Brain microvascular endothelial cell (primary cell): ENCODE measurements at regions not wholly inside any gene's neighbourhood (a gene's known extent, or its start where the extent isn't known, plus 50 kb on each side); places are given as distances from the start of the nearest gene placed in this dataset.

Experiments
- DNase-seq: peaks from one replicate; pipeline ENCODE4 v3.0.0-alpha.2; 2020
- H3K27ac ChIP-seq: fragments of 250-450 bp; sonication (Bioruptor Pico); 2 replicates; pipeline ENCODE4 v1.5.1; 2020; ENCODE audit warnings: mild to moderate bottlenecking, moderate library complexity
- H3K27me3 ChIP-seq: fragments of 250-450 bp; sonication (Bioruptor Pico); replicated peaks from 2 replicates; pipeline ENCODE4 v1.5.1; 2020; ENCODE audit warnings: mild to moderate bottlenecking
- H3K36me3 ChIP-seq: fragments of 250-450 bp; sonication (Bioruptor Pico); replicated peaks from 2 replicates; pipeline ENCODE4 v1.5.1; 2020; ENCODE audit warnings: mild to moderate bottlenecking
- H3K4me3 ChIP-seq: 2 replicates; pipeline ENCODE4 v1.5.1; 2011; ENCODE audit warnings: low read depth, mild to moderate bottlenecking, control low read depth, low read length, moderate library complexity
- CTCF ChIP-seq: IDR thresholded peaks from 2 replicates; pipeline ENCODE4 v1.5.1; 2011; ENCODE audit warnings: low read depth, mild to moderate bottlenecking, moderate library complexity, low read length, control low read depth, inconsistent platforms; ENCODE audit errors: missing control alignments
- in situ Hi-C: cut with HindIII; loops from 2 replicates; pipeline ENCODE4 v1.10.0; 2017; ENCODE audit warnings: low sequenced_read_pairs, low pct_ligation_motif_present

GRCh38 chr9:85192750-85193149 is 523.2 kb downstream of the NTRK2 start:
- in situ Hi-C loops = no loop called here
- no peak for TF ChIP-seq CTCF

GRCh38 chr9:85186218-85186585 is 516.7 kb downstream of the NTRK2 start:
- DNase-seq = no peak
- in situ Hi-C loops = no loop called here

More at GRCh38 chr9:85192750-85193149, 523.2 kb downstream of the NTRK2 start:
- H3K4me3 ChIP-seq = no peak overlapping the region
- no peaks in the 10 kb centered on the region for H3K27me3 ChIP-seq
- no peaks in the 10 kb centered on the region for H3K36me3 ChIP-seq
- no peak for DNase-seq
- H3K27ac ChIP-seq = no peak overlapping the region

GRCh38 chr9:85185486-85186217 is 516.1 kb downstream of the NTRK2 start:
- in situ Hi-C loops = no loop called here
- no peaks in the 10 kb centered on the region for H3K27me3 ChIP-seq
- TF ChIP-seq CTCF = no peak
- no peaks in the 10 kb centered on the region for H3K36me3 ChIP-seq
- H3K27ac ChIP-seq = no peak overlapping the region
- no peak overlapping the region for H3K4me3 ChIP-seq
- no peak for DNase-seq

More at GRCh38 chr9:85186218-85186585, 516.7 kb downstream of the NTRK2 start:
- no peaks in the 10 kb centered on the region for H3K27me3 ChIP-seq
- no peak overlapping the region for H3K27ac ChIP-seq
- H3K36me3 ChIP-seq = no peaks in the 10 kb centered on the region
- no peak for TF ChIP-seq CTCF
- no peak overlapping the region for H3K4me3 ChIP-seq

DNA sequence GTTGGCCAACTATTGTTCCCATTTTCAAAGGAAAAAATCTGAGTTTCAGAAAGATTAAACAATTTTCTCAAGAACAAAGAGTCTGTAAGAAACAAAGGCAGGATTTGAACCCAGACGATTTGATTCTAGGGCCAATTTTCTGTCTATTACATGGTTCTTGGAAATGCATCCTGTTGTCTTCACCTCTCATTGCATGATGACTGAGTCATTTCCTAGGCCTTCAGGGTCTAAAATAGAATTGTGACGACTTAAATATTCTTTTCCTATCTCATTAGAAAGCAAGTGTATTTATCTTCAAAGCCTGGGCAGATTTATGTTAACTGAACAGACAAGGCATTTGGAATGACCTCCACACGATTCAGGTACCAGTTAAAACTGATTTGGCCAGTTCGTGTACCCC is 512.9 kb downstream of the NTRK2 start:
- in situ Hi-C loops = no loop called here
- no peak for DNase-seq
- Histone ChIP-seq H3K4me3 (no peak overlapping the region), H3K36me3 (no peaks in the 10 kb centered on the region), H3K27ac (no peak overlapping the region), H3K27me3 (no peaks in the 10 kb centered on the region)
- no peak for TF ChIP-seq CTCF

GRCh38 chr9:85178474-85178873 is 508.9 kb downstream of the NTRK2 start:
- TF ChIP-seq CTCF = no peak
- Histone ChIP-seq H3K27ac (no peak overlapping the region), H3K4me3 (no peak overlapping the region), H3K27me3 (no peaks in the 10 kb centered on the region), H3K36me3 (no peaks in the 10 kb centered on the region)
- DNase-seq = no peak
- in situ Hi-C loops = no loop called here

GRCh38 chr9:85173967-85174366 is 504.4 kb downstream of the NTRK2 start:
- Histone ChIP-seq H3K27me3 (no peaks in the 10 kb centered on the region), H3K27ac (no peak overlapping the region), H3K36me3 (no peaks in the 10 kb centered on the region), H3K4me3 (no peak overlapping the region)
- DNase-seq = no peak
- in situ Hi-C loops = no loop called here
- no peak for TF ChIP-seq CTCF
